ENCODE measurements at regions not wholly inside any gene's neighbourhood (a gene's known extent, or its start where the extent isn't known, plus 50 kb on each side); places are given as distances from the start of the nearest gene placed in this dataset.

GRCh38 chr2:145198555-145198954 is 678.6 kb upstream of the ZEB2 start:
- no peak for TF ChIP-seq CTCF (IDR thresholded peaks at IDR 0.05)
- TF ChIP-seq POLR2A (IDR thresholded peaks at IDR 0.05): no peak

Measured in uterus (tissue), 2 donors.